Testis (tissue), 2 donors: ENCODE measurements at regions not wholly inside any gene's neighbourhood (a gene's known extent, or its start where the extent isn't known, plus 50 kb on each side); places are given as distances from the start of the nearest gene placed in this dataset.

Experiments used
- DNase-seq: peaks from one replicate; pipeline ENCODE4 v3.0.0-alpha.2; 2019
- H3K27ac ChIP-seq, 2 donors: fragments of 200-600 bp; sonication (generic); one replicate each; pipeline ENCODE4 v1.5.1; 2019
- H3K27me3 ChIP-seq: fragments of 200-600 bp; sonication (generic); one replicate; pipeline ENCODE4 v1.5.1; 2019
- H3K36me3 ChIP-seq: fragments of 200-600 bp; sonication (generic); one replicate; pipeline ENCODE4 v1.5.1; 2017; ENCODE audit warnings: low read depth; ENCODE audit errors: missing control alignments
- H3K4me1 ChIP-seq: fragments of 200-600 bp; sonication (generic); one replicate; pipeline ENCODE4 v1.5.1; 2019
- H3K4me3 ChIP-seq, 2 donors: fragments of 200-600 bp; sonication (generic); one replicate each; pipeline ENCODE4 v1.5.1; 2017 to 2019
- H3K9me3 ChIP-seq: fragments of 200-600 bp; sonication (generic); one replicate; pipeline ENCODE4 v1.5.1; 2017
- POLR2A ChIP-seq: fragments of 450-650 bp; IDR thresholded peaks from one replicate; pipeline ENCODE4 v1.6.1; 2017; ENCODE audit warnings: antibody characterized with exemption, mild to moderate bottlenecking, moderate library complexity
- WGBS, 2 donors: methylation state at CpG; one replicate each; pipeline ENCODE4 v1.1.5; 2018; 5-methylcytosine and 5-hydroxymethylcytosine counted together
- intact Hi-C: fragments of 100-400 bp; cut with DNase I; formaldehyde crosslinking; loops from one replicate; pipeline ENCODE4 v1.15.1; 2023; ENCODE audit warnings: low total_unique reads
- TF ChIP-seq, protein P1 (sequence below), 3 experiments: fragments of 450-650 bp in 2 of 3; fragments of 200-600 bp in 1 of 3; sonication (generic) in 1 of 3; IDR thresholded peaks; one replicate each; pipeline ENCODE4 v1.5.1; 2016 to 2019; ENCODE audit warnings: antibody characterized with exemption in 3 of 3, mild to moderate bottlenecking in 2 of 3, moderate library complexity in 1 of 3

DNA sequence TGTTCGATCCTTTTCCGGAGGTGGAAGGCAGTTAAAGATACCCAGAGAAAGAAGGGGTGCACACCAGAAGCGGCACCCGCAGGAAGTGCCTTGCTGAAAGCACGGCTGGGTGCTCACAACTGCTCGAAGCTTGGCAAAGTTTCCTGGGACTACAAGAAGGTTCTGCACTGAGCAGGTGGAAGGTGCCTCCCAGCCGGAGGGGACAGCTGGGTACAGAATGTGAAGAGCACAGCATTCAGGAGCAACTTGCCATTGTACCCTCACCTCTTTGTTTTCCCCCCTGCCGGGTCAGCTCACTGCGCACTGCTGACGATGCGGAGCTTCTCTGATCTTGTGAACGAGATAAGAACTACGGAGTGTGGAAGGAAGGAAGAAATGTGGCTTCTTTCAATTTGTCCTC lies 289.2 kb downstream of the FBXW7 start:
- Histone ChIP-seq H3K36me3 (no peaks in the 10 kb centered on the region), H3K4me3 (no peak overlapping the region), H3K4me1 (no peaks in the 10 kb centered on the region), H3K9me3 (no peaks in the 10 kb centered on the region), H3K27me3 (no peaks in the 10 kb centered on the region), H3K27ac (no peak overlapping the region)
- 68 to 71% methylated on average over 13 of the region's 13 CpGs for WGBS, 2 donors
- TF ChIP-seq, protein P1, sequence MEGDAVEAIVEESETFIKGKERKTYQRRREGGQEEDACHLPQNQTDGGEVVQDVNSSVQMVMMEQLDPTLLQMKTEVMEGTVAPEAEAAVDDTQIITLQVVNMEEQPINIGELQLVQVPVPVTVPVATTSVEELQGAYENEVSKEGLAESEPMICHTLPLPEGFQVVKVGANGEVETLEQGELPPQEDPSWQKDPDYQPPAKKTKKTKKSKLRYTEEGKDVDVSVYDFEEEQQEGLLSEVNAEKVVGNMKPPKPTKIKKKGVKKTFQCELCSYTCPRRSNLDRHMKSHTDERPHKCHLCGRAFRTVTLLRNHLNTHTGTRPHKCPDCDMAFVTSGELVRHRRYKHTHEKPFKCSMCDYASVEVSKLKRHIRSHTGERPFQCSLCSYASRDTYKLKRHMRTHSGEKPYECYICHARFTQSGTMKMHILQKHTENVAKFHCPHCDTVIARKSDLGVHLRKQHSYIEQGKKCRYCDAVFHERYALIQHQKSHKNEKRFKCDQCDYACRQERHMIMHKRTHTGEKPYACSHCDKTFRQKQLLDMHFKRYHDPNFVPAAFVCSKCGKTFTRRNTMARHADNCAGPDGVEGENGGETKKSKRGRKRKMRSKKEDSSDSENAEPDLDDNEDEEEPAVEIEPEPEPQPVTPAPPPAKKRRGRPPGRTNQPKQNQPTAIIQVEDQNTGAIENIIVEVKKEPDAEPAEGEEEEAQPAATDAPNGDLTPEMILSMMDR (IDR thresholded peaks at IDR 0.05): no peak
- DNase-seq: no peak
- intact Hi-C loops: loop anchor here (10.0 kb wide), 1 partner anchor 62 kb away; no protein-coding TSS in a partner anchor

GRCh38 chr4:152245680-152246079 lies 290.2 kb downstream of the FBXW7 start:
- Histone ChIP-seq H3K9me3 (no peaks in the 10 kb centered on the region), H3K4me1 (no peaks in the 10 kb centered on the region), H3K36me3 (no peaks in the 10 kb centered on the region), H3K4me3 (no peak overlapping the region), H3K27ac (no peak overlapping the region), H3K27me3 (no peaks in the 10 kb centered on the region)
- TF ChIP-seq POLR2A: no peak
- TF ChIP-seq, protein P1 (IDR thresholded peaks at IDR 0.05): no peak
- WGBS, 2 donors: 76 to 77% methylated on average over 1 of the region's 1 CpG
- intact Hi-C loops: loop anchor here (10.0 kb wide), 1 partner anchor 61 kb away; no protein-coding TSS in a partner anchor
- no peak for DNase-seq

GRCh38 chr4:152244659-152245058 lies 291.2 kb downstream of the FBXW7 start:
- 95 to 97% methylated on average over 2 of the region's 2 CpGs for WGBS, 2 donors
- TF ChIP-seq POLR2A: no peak
- TF ChIP-seq, protein P1 (IDR thresholded peaks at IDR 0.05): no peak

GRCh38 chr4:152243896-152244595 lies 291.8 kb downstream of the FBXW7 start:
- TF ChIP-seq, protein P1 (IDR thresholded peaks at IDR 0.05): no peak
- TF ChIP-seq POLR2A: no peak
- Histone ChIP-seq H3K36me3 (no peaks in the 10 kb centered on the region), H3K9me3 (no peaks in the 10 kb centered on the region), H3K4me3 (no peak overlapping the region), H3K27me3 (no peaks in the 10 kb centered on the region), H3K4me1 (no peaks in the 10 kb centered on the region), H3K27ac (no peak overlapping the region)
- no peak for DNase-seq
- 60 to 72% methylated on average over 11 of the region's 11 CpGs for WGBS, 2 donors
- intact Hi-C loops: loop anchor here (10.0 kb wide), 1 partner anchor 59 kb away; no protein-coding TSS in a partner anchor

More at GRCh38 chr4:152244659-152245058, 291.2 kb downstream of the FBXW7 start:
- H3K9me3 ChIP-seq: no peaks in the 10 kb centered on the region
- no peaks in the 10 kb centered on the region for H3K4me1 ChIP-seq
- H3K36me3 ChIP-seq: no peaks in the 10 kb centered on the region
- no peaks in the 10 kb centered on the region for H3K27me3 ChIP-seq
- H3K27ac ChIP-seq: no peak overlapping the region
- no peak for DNase-seq
- no peak overlapping the region for H3K4me3 ChIP-seq
- intact Hi-C loops: loop anchor here (10.0 kb wide), 1 partner anchor 60 kb away; no protein-coding TSS in a partner anchor

GRCh38 chr4:152243206-152243605 lies 292.7 kb downstream of the FBXW7 start:
- H3K27ac ChIP-seq: no peak overlapping the region
- no peak overlapping the region for H3K4me3 ChIP-seq
- no peaks in the 10 kb centered on the region for H3K27me3 ChIP-seq
- DNase-seq: no peak
- 68% methylated on average over 2 of the region's 2 CpGs for WGBS, 2 donors
- H3K36me3 ChIP-seq: no peaks in the 10 kb centered on the region
- TF ChIP-seq POLR2A: no peak
- TF ChIP-seq, protein P1 (IDR thresholded peaks at IDR 0.05): no peak
- no peaks in the 10 kb centered on the region for H3K4me1 ChIP-seq
- intact Hi-C loops: loop anchor here (10.0 kb wide), 1 partner anchor 58 kb away; no protein-coding TSS in a partner anchor
- H3K9me3 ChIP-seq: no peaks in the 10 kb centered on the region
